IMR-90 (cell line): ENCODE measurements at regions not wholly inside any gene's neighbourhood (a gene's known extent, or its start where the extent isn't known, plus 50 kb on each side); places are given as distances from the start of the nearest gene placed in this dataset.

ENCODE experiments used
- CTCF ChIP-seq: conservative IDR thresholded peaks from 2 replicates; pipeline ENCODE4 v1.5.1; 2012; ENCODE audit warnings: mild to moderate bottlenecking, low read depth, low read length, improper control_type of control experiment
- MXI1 ChIP-seq: IDR thresholded peaks from 2 replicates; pipeline ENCODE4 v1.6.1; 2012; ENCODE audit warnings: low read depth, mild to moderate bottlenecking, low read length, moderate library complexity, borderline replicate concordance
- RFX5 ChIP-seq: IDR thresholded peaks from 2 replicates; pipeline ENCODE4 v1.8.0; 2012; ENCODE audit warnings: low read depth, mild to moderate bottlenecking, low read length, moderate library complexity

GRCh38 chr1:60622486-60622885 is 459.9 kb upstream of the NFIA start:
- TF ChIP-seq CTCF (no peak), RFX5 (no peak), MXI1 (no peak)
